Activated CD4-positive, alpha-beta T cell treated with anti-CD3 and anti-CD28 coated beads, Interleukin-2, Interleukin-6, amounts not matched to agents 100 ng/mL and 50 ng/mL, durations not matched to agents 16 hours and 8 hours (primary cell): ENCODE measurements at regions not wholly inside any gene's neighbourhood (a gene's known extent, or its start where the extent isn't known, plus 50 kb on each side); places are given as distances from the start of the nearest gene placed in this dataset.

ENCODE experiments used
- DNase-seq: peaks from one replicate; pipeline ENCODE4 v3.0.0-alpha.2; 2020

DNA sequence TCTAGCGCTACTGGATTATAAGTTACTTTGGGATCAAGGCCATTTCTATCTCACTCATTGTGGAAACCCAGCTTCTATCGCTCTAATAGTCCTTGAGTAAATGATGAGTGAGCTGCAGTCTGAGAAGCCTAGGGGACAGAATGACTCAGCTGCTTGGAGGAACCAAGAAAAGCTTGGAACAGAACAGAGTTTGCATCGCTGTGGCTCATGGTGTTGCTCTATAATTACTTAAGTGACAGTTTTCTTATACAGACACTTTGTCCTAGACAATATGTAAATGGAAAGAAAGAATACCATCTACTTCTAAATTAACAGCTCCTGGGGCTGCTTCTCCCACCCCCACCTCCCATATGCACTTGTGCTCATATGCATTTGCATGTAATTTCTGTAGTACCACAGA lies 156.9 kb downstream of the SLIT2 start:
- DNase-seq, result no peak

DNA sequence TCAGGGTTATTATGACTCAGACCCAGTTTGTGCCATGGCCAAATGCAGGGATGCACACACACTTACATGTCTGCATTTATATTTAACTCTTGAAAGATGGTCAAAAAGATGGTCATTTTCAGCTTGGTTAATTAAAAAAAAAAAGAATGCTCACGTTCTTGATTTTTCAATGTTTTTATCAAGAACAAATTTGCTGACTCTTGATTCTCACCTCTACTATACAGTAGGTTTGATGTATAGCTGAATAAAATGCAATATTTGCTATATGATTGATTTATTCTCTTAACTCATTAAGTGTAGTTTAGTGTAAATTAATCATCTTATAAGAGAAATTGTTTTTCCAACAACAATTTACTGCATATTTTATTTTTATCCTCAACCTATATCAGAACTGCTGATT lies 160.4 kb downstream of the SLIT2 start:
- no peak for DNase-seq

DNA sequence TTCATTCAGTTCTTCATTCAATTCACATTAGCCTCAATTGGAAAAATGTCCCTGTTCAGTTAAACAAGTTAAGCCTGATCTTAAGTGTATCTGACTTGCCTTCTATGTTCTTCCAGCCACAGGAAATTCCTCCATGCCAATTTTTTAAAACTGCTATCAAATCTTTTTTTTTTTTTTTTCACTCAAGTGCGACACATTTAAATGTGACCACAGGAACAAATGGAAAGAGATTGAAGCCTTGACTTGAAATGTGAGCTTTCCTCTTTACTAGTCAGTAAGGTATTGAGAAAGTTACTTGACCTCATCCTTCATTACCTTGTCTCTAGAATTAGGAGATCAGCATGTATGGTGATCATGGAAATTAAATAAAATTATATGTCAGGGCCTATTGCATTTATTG lies 165.1 kb downstream of the SLIT2 start:
- no peak for DNase-seq

DNA sequence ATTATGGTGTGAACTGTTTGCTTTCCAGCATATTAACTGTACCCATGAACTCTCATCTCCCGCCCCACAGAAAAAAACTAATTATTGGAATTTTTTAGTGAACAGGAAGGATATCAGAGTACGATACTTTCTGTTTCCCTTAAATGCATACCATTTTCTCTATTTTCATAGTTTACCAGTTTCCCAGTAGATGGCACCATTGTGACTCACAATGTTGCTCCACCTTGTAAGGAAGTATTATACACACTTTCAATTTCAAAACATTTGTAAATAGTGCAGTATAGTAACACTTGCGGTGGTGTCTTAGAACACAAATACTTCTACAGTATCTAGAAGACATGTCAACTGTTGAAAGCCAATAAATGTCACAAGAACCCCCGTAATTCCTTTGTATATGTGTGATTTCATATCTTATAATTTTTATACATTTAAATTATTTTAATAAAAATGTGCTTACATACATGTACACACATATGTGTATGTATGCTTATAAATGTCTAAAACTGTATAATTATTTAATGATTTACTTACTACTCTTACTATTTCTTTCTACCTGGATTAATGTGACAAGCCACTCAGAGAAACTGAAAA lies 167.3 kb downstream of the SLIT2 start:
- peak; percentile 56 for DNase-seq

DNA sequence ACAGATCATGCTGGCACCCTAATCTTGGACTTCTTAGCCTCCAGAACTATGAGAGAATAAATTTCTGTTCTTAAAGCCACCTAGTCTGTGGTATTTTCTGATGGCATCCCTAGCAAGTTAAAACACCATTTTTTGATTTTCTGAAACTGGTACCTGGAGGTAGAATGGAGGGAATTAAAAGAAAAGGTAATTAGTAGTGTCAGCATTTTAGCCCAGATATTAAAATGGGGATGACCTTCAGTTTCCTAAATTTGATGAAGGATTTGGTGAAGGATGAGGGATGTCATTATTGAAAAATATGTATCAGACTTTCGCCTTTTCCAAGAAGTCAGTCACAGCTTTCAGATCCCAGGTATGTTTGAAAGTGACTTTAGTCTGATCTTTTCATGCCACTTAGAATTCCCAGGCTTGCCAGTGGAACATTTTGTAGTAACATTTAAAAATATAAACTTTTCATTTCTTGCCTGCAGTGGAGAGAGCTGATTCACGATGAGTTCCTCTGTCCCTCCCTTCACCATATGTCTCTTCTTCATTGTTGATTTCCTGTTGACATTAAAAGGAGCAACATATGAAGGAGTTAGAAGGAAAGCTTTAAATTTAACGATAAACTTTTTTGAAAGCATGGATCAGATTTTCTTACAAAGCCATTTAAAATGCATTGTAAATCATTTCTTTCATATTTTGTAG lies 169.4 kb downstream of the SLIT2 start:
- no peak for DNase-seq

DNA sequence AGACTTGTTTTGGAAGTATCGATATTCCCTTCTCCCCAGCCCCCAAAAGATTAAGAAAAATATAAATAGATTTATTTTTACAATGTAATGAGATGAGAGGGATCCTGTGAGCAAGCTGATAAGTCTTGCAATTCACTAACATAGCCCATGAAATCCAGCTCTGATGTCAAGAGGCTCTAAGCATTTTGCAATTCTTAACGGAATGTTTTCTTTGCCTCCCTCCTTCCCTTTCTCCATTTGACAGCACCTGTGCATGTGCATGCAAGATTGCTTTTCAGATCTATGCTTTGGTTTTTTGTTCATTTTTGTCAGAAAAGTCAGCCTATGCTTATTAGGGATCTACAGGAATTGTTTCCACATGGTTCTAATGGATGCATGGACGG lies 169.9 kb downstream of the SLIT2 start:
- no peak for DNase-seq

DNA sequence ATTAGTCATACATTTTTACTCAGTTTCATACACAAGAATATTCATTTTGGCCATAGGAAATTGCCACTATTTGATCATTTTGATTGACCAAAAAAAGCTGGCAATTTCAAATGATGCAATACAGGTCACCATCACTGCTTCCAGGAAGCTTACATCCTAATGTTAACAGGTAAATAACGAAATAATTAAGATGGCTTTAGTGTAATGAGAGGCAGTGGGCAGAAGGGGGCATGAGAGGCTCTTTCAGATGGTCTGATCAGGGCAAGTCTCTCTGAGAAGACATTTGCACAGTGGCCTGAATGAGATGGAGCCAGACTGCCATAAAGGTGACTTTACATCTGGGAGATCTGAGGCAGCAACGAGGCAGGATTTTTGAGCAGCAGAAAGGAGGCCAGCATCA lies 170.7 kb downstream of the SLIT2 start:
- peak; percentile 58 for DNase-seq

DNA sequence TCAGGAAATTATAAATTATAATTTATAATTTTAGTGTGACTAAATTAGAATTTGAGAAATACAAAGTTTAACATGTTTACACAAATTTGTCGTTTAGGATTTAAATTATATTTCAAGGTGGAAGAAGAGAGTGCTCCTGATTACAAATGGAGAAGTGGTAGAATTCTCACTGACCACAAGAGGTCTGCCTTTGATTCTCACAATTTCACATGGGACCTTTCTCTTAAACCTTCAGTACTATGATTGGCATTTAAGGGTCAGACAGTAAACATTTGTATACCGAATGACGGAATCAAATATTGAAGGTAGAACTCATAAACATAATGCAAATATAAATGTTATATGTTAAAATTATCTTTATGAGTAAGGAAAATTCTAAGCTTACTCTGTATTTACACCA lies 171.7 kb downstream of the SLIT2 start:
- no peak for DNase-seq

DNA sequence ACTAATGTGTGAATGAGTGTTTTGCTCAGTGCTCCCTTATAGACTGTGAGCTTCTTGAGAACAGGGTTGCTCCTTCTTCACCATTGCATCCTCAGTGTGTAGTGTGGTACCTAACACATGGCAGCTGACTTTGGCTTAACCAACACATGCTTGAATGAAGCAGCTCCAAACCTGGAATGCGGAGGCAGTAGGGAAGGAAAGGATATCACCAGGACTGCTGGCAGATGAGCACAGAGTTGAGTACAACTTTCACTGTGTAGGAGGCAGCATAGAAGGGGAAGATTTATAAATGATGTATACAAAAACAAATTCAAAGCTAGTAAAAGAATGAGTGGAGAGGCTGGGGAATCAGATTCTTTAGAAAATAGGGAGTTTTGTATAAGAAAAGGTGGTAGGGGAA lies 174.3 kb downstream of the SLIT2 start:
- DNase-seq, result no peak

DNA sequence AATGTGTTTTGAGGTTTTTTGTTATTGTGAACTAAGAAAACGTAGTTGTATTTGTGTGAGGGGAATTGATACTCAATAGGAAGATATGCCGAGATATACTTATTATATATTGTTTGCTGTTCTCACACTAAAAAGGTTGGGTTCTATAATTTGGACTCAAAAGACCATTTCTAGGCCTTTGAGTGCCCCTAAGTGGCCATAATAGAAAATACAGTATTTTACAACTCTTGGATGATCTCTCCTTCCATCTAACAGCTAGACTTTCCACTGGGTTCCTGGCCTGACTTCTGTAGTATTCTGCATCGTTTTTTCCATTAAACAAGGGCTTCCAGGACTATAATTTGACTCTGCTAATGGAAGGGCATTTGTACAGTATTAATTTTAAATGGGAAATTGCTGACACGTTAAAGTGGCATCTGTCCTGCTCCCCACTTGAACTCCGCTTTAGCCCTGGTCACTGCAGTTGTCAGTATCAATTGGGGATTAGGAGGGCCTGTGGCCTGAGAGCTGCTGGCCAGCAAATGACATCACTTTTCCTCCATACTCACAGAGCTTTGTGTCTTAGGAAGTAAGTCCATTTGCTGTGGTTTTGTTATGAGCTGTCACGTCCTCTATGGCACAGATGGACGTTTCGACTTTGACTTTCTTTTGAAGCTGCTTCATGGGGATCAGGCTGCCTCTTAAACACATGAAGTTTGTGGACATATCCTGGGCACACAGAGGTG lies 176.9 kb downstream of the SLIT2 start:
- no peak for DNase-seq

DNA sequence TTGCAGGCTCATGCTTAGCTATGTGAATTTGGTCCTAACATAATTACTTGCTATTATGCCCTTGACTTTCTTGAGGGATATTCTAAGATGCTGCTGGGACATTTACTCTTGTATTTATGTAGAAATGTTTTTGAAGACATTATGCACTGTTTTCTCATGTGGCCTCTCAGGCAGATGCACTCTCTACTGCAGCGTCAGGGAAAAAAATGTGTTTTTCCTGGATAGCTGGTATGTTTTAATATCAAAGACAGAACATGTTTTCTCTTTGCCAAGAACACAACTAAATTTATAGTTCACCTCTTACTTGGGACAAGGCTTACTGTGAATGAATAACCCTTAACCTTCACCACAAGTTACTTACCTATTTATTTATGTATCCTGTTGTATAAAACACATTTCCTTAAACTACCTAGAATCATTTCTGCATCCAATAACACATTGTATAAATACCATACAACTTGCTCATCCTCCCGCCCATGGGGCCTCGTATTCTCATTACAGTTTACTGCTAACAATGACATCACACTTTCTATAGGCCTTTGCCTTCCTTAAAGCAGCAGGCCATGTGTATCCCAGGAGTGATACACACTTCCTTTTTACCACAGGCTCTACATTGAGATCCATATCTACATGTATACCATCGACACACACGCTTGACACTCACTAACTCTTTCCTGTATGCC lies 178.7 kb downstream of the SLIT2 start:
- DNase-seq, result no peak

DNA sequence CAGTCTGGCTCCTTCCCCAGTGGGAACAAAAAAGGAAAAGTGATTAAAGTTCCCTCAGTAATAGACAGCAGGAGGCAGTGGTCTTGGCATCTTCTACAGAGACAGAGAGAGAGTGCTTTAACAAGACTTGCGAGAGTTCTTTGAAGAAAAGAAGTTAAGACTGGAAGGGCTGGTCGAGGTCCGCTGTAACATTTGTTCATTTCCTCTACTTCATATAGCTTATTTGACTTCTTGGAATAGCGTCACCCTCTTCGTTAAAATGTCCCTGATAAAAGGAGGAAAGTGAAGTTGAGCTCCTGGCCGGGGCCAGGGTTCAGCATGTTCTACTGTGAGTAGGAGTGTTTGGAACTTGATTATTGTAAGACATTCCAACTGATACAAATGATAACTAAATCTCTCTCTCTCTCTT lies 179.8 kb downstream of the SLIT2 start:
- no peak for DNase-seq

DNA sequence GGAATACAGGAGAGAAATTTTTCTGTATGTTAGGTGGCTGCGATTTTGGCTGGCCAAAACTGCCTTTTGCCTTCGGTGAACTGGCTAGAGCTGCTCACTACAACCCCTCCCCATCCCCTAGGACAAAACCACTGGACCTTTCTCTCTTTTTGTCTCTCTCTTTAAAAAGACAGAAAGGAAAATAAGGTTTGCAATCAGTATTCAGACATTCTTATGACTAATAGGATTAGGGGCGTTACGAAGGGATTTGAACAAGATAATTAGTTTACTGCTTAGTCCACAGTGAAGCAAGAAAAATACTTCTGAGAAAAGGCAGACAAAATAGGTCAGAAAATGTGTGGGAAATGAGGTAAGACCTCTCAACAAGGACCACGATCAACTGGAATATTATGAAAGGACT lies 180.4 kb downstream of the SLIT2 start:
- no peak for DNase-seq

DNA sequence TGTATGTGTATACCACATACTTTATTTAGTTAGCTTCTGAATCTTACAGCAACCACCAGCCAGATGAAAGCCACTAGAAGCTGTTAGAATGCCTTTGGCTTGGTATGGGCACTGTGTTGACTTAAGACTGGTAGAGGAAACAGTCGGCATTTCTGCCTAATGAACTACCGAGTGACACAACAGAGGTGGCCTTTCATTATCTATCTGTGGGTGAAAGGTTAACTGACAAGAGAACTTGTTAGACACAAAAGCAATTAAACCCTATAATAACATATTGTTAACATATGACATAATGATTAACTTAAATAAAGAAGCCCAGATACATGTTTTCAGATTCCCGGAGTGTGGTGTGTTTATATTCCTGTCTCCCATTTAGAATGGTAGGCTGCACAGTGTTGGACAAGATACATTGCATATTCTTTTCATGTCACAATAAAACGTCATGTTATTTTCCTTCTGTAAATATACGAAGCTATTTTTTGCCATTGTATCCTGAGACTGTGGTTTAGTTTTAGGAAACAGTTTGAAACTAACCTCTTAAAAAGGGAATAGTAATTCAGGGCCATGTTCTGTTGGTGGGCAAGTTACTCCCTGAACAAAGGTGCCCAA lies 181.5 kb downstream of the SLIT2 start:
- no peak for DNase-seq

DNA sequence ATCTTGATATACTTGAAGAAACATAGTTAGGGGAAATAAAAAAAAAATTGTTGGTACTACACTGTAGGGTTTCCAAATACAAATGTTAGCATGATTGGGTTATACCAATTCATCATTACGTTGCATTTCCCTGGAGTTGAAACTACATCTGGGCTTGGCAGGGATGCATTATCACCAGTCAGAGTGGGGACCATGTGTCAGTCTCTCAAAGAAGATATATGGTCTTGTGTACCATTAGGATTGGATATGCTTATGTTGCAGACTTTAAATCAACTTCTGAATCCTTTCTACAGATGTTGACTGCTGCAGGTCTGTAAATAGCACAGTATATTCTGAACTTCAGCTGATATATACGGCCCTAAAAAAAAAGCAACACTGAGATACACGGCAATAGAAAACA lies 188.5 kb downstream of the SLIT2 start:
- DNase-seq, result no peak

DNA sequence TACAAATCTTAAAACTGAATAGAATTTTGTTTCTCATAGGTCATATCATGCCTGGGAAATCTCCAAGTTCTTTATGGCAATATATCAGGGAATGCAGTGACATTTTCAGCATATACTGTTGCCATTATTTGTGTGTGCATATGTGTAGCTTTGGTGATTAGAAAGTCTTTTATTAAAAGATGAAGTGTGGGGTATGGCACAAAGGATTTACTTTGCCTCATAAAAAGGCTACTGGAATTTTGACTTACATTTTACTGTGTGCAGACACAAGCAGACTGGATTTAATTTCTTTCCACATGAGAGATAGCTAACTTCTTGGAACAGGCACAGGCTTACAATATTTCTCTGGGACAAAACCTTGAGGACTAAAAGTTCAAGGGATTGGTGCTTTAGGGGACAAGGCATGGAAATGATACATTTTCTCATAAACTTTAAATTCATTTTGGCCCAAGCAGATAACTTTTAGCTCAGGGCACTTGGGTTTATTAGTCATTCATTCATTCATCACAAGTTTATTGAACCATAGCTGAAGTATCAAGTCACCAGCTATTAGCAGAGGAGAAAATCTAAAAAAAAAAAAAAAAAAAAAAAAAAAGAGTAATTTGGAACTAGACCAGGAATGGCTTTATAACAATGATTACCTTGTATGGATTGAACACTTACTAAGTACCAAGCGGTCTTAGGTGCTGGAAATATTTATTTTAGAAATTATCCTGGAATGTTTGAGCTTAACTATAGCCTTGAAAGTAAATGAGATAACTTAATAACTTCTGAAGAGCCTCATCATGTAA lies 191.5 kb downstream of the SLIT2 start:
- no peak for DNase-seq

DNA sequence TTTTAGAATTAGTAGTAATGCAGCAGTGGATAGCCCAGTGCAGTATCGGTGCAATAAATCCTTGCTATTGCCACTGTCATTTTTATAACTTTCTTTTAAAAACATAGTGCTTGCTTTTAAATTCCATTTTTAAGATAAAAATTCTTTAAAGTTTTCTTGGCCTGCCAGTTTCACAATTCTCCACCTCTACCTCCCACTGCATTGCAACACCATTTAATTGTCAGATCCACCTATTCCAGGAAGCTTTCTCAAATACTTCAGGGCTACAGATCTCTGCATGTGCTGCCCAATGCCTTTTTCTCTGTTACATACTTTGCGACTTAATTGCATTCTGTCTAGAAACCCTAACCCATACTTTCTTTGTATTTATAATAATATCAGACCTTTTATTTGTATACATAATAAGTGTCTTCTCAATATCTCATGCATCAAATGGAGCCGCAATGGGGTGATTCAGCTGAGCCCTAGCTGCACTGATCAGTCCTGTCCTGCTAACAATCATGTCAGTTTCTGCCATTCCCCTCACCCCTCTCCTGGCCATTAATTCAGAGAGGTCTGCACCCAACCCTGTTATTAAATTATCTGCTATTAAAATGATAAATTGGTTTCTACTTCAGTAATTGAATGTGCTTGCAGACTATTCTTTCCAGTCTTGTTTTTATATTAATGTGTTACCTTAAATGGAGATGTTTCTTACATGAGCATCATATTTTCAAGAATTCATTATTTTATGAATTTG lies 193.1 kb downstream of the SLIT2 start:
- DNase-seq, result no peak

DNA sequence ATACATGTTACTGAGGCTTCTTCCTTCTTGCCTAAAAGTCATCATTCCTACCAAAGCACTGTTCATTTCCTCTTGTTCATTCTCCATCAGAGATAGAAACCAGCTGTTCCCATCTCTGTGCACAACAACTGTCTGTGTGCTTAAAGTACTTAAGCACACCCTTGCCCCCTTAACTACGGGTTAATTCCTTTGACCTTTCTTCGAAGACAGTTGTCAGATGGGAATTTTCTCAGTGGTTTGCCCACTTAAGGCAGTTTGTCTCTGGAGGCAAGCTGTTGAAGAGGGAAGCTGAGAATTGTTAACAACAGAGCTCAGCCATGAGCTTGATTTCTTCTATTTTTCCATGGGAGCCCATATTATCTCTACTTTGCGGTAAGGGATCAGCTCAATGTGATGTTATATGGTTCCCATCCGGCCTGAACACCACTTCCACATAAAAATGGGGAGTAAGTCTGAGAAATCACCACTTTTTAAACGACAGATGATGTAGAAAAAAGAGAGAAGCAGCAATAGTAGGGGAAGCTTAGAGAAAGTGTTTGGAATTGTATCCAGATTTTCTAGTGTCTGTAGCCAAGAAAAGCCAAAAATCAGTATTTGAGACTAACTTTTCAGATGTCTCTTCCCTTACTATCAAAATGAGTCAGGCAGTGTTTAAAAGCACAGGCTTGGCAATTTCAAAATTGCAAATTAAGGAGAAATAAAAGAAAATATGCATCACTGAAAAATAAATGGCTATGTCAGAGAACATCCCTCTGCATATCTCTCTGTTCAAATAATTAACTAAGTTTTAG lies 194.4 kb downstream of the SLIT2 start:
- no peak for DNase-seq

DNA sequence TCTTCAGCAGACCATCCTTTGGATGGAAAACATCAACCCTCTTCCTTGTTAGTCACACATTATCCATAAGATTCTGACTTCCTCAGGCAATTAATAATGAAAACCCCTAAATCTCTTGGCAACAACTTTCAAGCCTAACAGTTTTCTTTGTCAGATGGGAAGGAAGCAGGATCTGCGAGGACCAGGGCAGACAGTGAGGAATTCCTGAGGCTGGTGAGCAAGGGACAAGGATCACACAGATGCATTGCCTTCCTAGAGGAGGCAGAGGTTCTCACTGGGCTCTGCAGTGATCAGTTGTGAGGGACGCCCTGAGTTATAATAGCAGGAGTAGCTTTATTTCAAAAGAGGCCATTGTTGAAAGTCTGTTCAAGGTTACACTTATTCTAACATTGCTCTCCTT lies 195.4 kb downstream of the SLIT2 start:
- no peak for DNase-seq

DNA sequence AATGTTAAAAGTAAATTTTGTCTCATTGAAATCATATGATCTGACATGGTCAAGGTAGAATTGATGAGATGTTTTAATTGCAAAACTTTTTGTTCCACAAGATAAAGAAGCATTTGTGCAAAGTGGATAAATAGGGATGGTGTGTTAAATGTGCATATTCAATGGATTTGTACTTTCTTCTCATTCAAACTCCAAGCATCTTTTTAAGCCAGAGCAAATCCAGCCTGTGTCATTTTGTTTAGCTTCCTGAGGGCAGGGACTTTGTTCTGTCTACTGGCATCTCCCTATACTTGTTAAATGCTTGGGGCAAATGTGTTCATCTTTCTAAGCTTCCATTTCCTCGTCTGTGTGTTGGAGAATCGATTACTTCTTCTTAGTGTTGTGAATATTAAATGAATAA lies 200.3 kb downstream of the SLIT2 start:
- no peak for DNase-seq

DNA sequence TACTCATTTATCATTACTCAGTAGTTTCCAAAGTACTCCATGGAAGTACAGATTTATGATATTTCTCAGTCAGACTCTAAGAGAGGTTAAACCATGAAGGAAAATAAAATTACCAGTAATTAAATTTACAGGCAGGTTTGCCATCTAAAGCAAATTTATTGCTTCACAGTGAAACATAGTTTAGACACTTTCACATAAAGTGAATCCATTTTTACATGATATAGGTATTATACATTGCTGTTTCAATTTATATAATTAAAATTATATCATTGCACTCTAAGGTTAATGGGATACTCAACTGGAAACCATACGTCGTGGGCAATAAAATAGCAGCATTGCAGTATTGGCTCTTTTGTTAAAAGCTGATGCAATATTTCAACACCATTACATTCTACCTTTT lies 202.8 kb downstream of the SLIT2 start:
- no peak for DNase-seq
